Adrenal gland (tissue), 5 donors: ENCODE measurements at regions not wholly inside any gene's neighbourhood (a gene's known extent, or its start where the extent isn't known, plus 50 kb on each side); places are given as distances from the start of the nearest gene placed in this dataset.

Experiments used
- POLR2A ChIP-seq, 2 donors: fragments of 450-650 bp; IDR thresholded peaks; one replicate each; pipeline ENCODE4 v1.6.1; 2017; ENCODE audit warnings: antibody characterized with exemption in 2 of 2, mild to moderate bottlenecking in 2 of 2, moderate library complexity in 1 of 2
- TF ChIP-seq, protein P1 (sequence below), 6 experiments: fragments of 450-650 bp in 4 of 6; fragments of 200-600 bp in 2 of 6; sonication (generic) in 1 of 6; IDR thresholded peaks; 1 replicate in 5 of 6; 2 replicates in 1 of 6; pipeline versions ENCODE4 v1.5.1 to v1.8.0; 2016 to 2021; ENCODE audit warnings: antibody characterized with exemption in 6 of 6, mild to moderate bottlenecking in 2 of 6, moderate library complexity in 1 of 6
- donor health status: DM: no; HTN: no; CAD: no.

DNA sequence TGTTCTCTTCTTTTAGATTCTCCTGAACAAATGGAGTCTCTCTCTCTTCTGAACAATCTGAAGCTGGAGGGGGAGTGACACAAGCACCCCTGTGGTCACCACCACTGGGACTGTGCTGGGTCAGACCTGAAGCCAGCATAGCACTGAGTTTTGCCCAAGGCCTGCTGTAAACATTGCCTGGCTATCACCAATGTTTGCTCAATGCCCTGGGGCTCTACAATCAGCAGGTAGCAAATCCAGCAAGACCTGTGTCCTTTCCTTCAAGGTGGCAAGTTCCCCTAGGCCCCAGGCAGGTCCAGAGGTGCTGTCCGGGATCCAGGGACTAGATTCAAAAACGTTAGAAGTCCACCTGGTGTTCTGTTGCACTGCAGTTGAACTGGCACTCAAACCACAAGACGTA is 282.8 kb upstream of the PROX1 start:
- TF ChIP-seq, protein P1, sequence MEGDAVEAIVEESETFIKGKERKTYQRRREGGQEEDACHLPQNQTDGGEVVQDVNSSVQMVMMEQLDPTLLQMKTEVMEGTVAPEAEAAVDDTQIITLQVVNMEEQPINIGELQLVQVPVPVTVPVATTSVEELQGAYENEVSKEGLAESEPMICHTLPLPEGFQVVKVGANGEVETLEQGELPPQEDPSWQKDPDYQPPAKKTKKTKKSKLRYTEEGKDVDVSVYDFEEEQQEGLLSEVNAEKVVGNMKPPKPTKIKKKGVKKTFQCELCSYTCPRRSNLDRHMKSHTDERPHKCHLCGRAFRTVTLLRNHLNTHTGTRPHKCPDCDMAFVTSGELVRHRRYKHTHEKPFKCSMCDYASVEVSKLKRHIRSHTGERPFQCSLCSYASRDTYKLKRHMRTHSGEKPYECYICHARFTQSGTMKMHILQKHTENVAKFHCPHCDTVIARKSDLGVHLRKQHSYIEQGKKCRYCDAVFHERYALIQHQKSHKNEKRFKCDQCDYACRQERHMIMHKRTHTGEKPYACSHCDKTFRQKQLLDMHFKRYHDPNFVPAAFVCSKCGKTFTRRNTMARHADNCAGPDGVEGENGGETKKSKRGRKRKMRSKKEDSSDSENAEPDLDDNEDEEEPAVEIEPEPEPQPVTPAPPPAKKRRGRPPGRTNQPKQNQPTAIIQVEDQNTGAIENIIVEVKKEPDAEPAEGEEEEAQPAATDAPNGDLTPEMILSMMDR (IDR thresholded peaks at IDR 0.05): no peak
- TF ChIP-seq POLR2A (IDR thresholded peaks at IDR 0.05): no peak
